NT2/D1 (cell line): ENCODE measurements at regions not wholly inside any gene's neighbourhood (a gene's known extent, or its start where the extent isn't known, plus 50 kb on each side); places are given as distances from the start of the nearest gene placed in this dataset.

Experiments used
- SUZ12 ChIP-seq: IDR thresholded peaks from 2 replicates; pipeline ENCODE4 v1.6.1; 2011; ENCODE audit not compliant: insufficient read length, insufficient read depth; ENCODE audit errors: extremely low read depth
- YY1 ChIP-seq: IDR thresholded peaks from 2 replicates; pipeline ENCODE4 v1.6.1; 2011; ENCODE audit not compliant: insufficient read length, insufficient read depth
- ZNF274 ChIP-seq: IDR thresholded peaks from 2 replicates; pipeline ENCODE4 v1.6.1; 2011; ENCODE audit warnings: mild to moderate bottlenecking, low read depth, low read length

- TF ChIP-seq YY1 (no peak), SUZ12 (no peak), ZNF274 (no peak)
Measured at GRCh38 chr3:127440384-127440783, 150.1 kb downstream of the TPRA1 start.
